ENCODE measurements at regions not wholly inside any gene's neighbourhood (a gene's known extent, or its start where the extent isn't known, plus 50 kb on each side); places are given as distances from the start of the nearest gene placed in this dataset.

DNA sequence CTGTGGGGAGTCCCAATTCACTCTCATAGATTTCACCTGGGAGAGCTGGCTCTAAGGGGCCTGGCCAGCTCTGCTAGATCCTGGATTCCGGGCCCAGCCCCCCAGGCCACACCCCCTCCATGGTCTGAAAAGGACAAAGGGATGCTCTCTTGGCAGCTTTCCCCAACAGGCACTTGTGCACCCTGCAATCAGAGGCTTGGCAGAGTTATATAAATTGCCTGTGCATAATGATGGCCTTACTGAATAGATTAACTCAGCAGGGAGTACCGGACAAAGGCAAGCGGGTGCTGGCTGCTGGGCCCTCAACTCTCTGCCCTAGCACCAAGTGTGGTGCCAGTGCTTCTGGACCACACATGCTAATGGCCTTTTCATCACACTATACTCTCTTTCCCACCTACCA is 461.6 kb downstream of the BUD13 start:
- Mint-ChIP-seq H3K4me3 (ENCODE audit: unreplicated experiment) (no peak overlapping the region), H3K27ac (ENCODE audit: unreplicated experiment) (no peak overlapping the region), H3K9me3 (ENCODE audit: unreplicated experiment) (peaks cover 5% of the 10 kb centered on the region), H3K4me1 (ENCODE audit: unreplicated experiment) (no peaks in the 10 kb centered on the region), H3K27me3 (ENCODE audit: unreplicated experiment) (no peaks in the 10 kb centered on the region), H3K36me3 (ENCODE audit: unreplicated experiment) (no peaks in the 10 kb centered on the region)
- TF ChIP-seq CTCF (IDR thresholded peaks at IDR 0.05), result no peak
- DNase-seq (ENCODE audit: extremely low spot score, unreplicated experiment), result peak; percentile 77

GRCh38 chr11:116310698-116311097 is 462.1 kb downstream of the BUD13 start:
- peaks cover 5% of the 10 kb centered on the region for H3K9me3 Mint-ChIP-seq (ENCODE audit: unreplicated experiment)
- H3K27me3 Mint-ChIP-seq (ENCODE audit: unreplicated experiment), result no peaks in the 10 kb centered on the region
- H3K36me3 Mint-ChIP-seq (ENCODE audit: unreplicated experiment), result no peaks in the 10 kb centered on the region
- H3K4me3 Mint-ChIP-seq (ENCODE audit: unreplicated experiment), result no peak overlapping the region
- no peaks in the 10 kb centered on the region for H3K4me1 Mint-ChIP-seq (ENCODE audit: unreplicated experiment)
- no peak for TF ChIP-seq CTCF (IDR thresholded peaks at IDR 0.05)
- DNase-seq (ENCODE audit: extremely low spot score, unreplicated experiment), result peak; percentile 2
- no peak overlapping the region for H3K27ac Mint-ChIP-seq (ENCODE audit: unreplicated experiment)

DNA sequence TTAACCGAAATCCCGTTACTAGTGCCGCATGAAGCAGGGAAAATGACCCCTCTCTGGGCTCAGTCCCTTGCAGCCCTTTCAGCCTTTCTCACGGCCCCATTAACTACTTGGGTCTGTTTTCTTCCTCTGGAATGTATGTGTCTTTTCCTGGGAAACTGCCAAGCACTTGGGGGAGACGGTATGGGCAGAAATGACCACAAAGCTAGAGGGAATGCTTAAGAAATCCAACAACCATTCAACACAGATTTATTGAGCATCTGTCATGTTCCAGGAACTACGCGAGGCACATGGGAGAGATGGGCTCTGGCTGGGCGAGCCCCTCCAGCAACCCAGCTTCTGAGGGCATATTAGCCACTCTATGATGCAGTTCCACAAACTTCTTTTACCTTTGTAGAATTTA is 462.6 kb downstream of the BUD13 start:
- no peaks in the 10 kb centered on the region for H3K27me3 Mint-ChIP-seq (ENCODE audit: unreplicated experiment)
- H3K27ac Mint-ChIP-seq (ENCODE audit: unreplicated experiment), result no peak overlapping the region
- H3K4me3 Mint-ChIP-seq (ENCODE audit: unreplicated experiment), result no peak overlapping the region
- H3K9me3 Mint-ChIP-seq (ENCODE audit: unreplicated experiment), result peaks cover 5% of the 10 kb centered on the region
- H3K36me3 Mint-ChIP-seq (ENCODE audit: unreplicated experiment), result no peaks in the 10 kb centered on the region
- no peak for TF ChIP-seq CTCF (IDR thresholded peaks at IDR 0.05)
- H3K4me1 Mint-ChIP-seq (ENCODE audit: unreplicated experiment), result no peaks in the 10 kb centered on the region
- DNase-seq (ENCODE audit: extremely low spot score, unreplicated experiment), result no peak

- H3K27ac Mint-ChIP-seq (ENCODE audit: unreplicated experiment), result no peak overlapping the region
- no peak for TF ChIP-seq CTCF (IDR thresholded peaks at IDR 0.05)
- no peak overlapping the region for H3K4me3 Mint-ChIP-seq (ENCODE audit: unreplicated experiment)
- peaks cover 5% of the 10 kb centered on the region for H3K9me3 Mint-ChIP-seq (ENCODE audit: unreplicated experiment)
- peak; percentile 19 for DNase-seq (ENCODE audit: extremely low spot score, unreplicated experiment)
- no peaks in the 10 kb centered on the region for H3K4me1 Mint-ChIP-seq (ENCODE audit: unreplicated experiment)
- H3K27me3 Mint-ChIP-seq (ENCODE audit: unreplicated experiment), result no peaks in the 10 kb centered on the region
- no peaks in the 10 kb centered on the region for H3K36me3 Mint-ChIP-seq (ENCODE audit: unreplicated experiment)
These were observed 463.3 kb downstream of the BUD13 start for GRCh38 chr11:116309446-116309845.

- no peak for TF ChIP-seq CTCF (IDR thresholded peaks at IDR 0.05)
- Mint-ChIP-seq H3K4me1 (ENCODE audit: unreplicated experiment) (no peaks in the 10 kb centered on the region), H3K9me3 (ENCODE audit: unreplicated experiment) (peaks cover 5% of the 10 kb centered on the region), H3K27ac (ENCODE audit: unreplicated experiment) (no peak overlapping the region), H3K36me3 (ENCODE audit: unreplicated experiment) (no peaks in the 10 kb centered on the region), H3K27me3 (ENCODE audit: unreplicated experiment) (no peaks in the 10 kb centered on the region), H3K4me3 (ENCODE audit: unreplicated experiment) (no peak overlapping the region)
- DNase-seq (ENCODE audit: extremely low spot score, unreplicated experiment), result no peak
These were observed 470.0 kb downstream of the BUD13 start for GRCh38 chr11:116302756-116303155.
